Neuronal stem cell (in vitro differentiated cells): ENCODE measurements at regions not wholly inside any gene's neighbourhood (a gene's known extent, or its start where the extent isn't known, plus 50 kb on each side); places are given as distances from the start of the nearest gene placed in this dataset.

Experiments
- DNase-seq: peaks from one replicate; pipeline ENCODE4 v3.0.0-alpha.2; 2013; ENCODE audit warnings: low spot score
- H2AFZ ChIP-seq: one replicate; pipeline ENCODE4 v1.6.1; 2013; ENCODE audit warnings: mild to moderate bottlenecking, low read length, inconsistent platforms
- H2AK5ac ChIP-seq: 2 replicates; pipeline ENCODE4 v1.6.1; 2013; ENCODE audit warnings: low read depth, mild to moderate bottlenecking, inconsistent platforms, low read length, moderate library complexity, mixed read lengths
- H2BK120ac ChIP-seq: 2 replicates; pipeline ENCODE4 v1.6.1; 2013; ENCODE audit warnings: low read depth, mild to moderate bottlenecking, inconsistent platforms, low read length, moderate library complexity, mixed read lengths
- H2BK12ac ChIP-seq: one replicate; pipeline ENCODE4 v1.6.1; 2013; ENCODE audit warnings: low read length, inconsistent platforms
- H2BK15ac ChIP-seq: 2 replicates; pipeline ENCODE4 v1.6.1; 2013; ENCODE audit warnings: mild to moderate bottlenecking, low read length, inconsistent platforms, mixed read lengths
- H2BK5ac ChIP-seq: one replicate; pipeline ENCODE4 v1.6.1; 2013; ENCODE audit warnings: inconsistent platforms, mild to moderate bottlenecking, low read length, moderate library complexity
- H3K14ac ChIP-seq: one replicate; pipeline ENCODE4 v1.6.1; 2013; ENCODE audit warnings: low read length, inconsistent platforms
- H3K18ac ChIP-seq: 2 replicates; pipeline ENCODE4 v1.6.1; 2013; ENCODE audit warnings: low read length, inconsistent platforms
- H3K23ac ChIP-seq: 2 replicates; pipeline ENCODE4 v1.6.1; 2013; ENCODE audit warnings: low read depth, mild to moderate bottlenecking, mixed read lengths, low read length, inconsistent platforms; ENCODE audit not compliant: poor library complexity
- H3K27ac ChIP-seq: replicated peaks from 3 replicates; pipeline ENCODE4 v1.5.1; 2013; ENCODE audit warnings: low read length, inconsistent platforms
- H3K27me3 ChIP-seq, 3 experiments: 2 replicates each; pipeline ENCODE4 v1.6.1; 2013; ENCODE audit warnings: low read length in 3 of 3, mild to moderate bottlenecking in 2 of 3, inconsistent platforms in 1 of 3, low read depth in 1 of 3, mixed read lengths in 1 of 3, moderate library complexity in 1 of 3; ENCODE audit not compliant: control insufficient read depth in 3 of 3, insufficient read depth in 3 of 3
- H3K36me3 ChIP-seq, 2 donors: replicated peaks in 1 of 2; 2 replicates each; pipeline ENCODE4 v1.6.1; 2013; ENCODE audit warnings: low read length in 2 of 2; ENCODE audit not compliant: control insufficient read depth in 2 of 2, insufficient read depth in 2 of 2
- H3K4ac ChIP-seq: 2 replicates; pipeline ENCODE4 v1.6.1; 2013; ENCODE audit warnings: inconsistent platforms, mild to moderate bottlenecking, low read length, moderate library complexity
- H3K4me1 ChIP-seq, 2 donors: 1 replicate in 1 of 2; 2 replicates in 1 of 2; pipeline ENCODE4 v1.6.1; 2013; ENCODE audit warnings: low read length in 2 of 2, low read depth in 1 of 2; ENCODE audit not compliant: control insufficient read depth in 2 of 2, insufficient read depth in 1 of 2
- H3K4me2 ChIP-seq: one replicate; pipeline ENCODE4 v1.6.1; 2013; ENCODE audit warnings: mild to moderate bottlenecking, low read length, inconsistent platforms; ENCODE audit not compliant: insufficient read depth, poor library complexity, severe bottlenecking
- H3K4me3 ChIP-seq, 2 donors: 2 replicates each; pipeline ENCODE4 v1.5.1; 2013; ENCODE audit warnings: low read length in 2 of 2, mild to moderate bottlenecking in 2 of 2, inconsistent platforms in 1 of 2, moderate library complexity in 1 of 2
- H3K79me1 ChIP-seq: one replicate; pipeline ENCODE4 v1.6.1; 2013; ENCODE audit warnings: low read depth, mild to moderate bottlenecking, inconsistent platforms, low read length, moderate library complexity
- H3K9ac ChIP-seq: one replicate; pipeline ENCODE4 v1.6.1; 2013; ENCODE audit warnings: mild to moderate bottlenecking, low read depth, low read length, inconsistent platforms; ENCODE audit not compliant: poor library complexity
- H3K9me3 ChIP-seq, 2 donors: replicated peaks in 1 of 2; 2 replicates each; pipeline versions ENCODE3 to v1.6.1; 2013; ENCODE audit warnings: low read length in 2 of 2, mild to moderate bottlenecking in 2 of 2, inconsistent platforms in 1 of 2, low read depth in 1 of 2, mixed read lengths in 1 of 2, moderate library complexity in 1 of 2; ENCODE audit not compliant: control insufficient read depth in 2 of 2, insufficient read depth in 1 of 2
- H4K8ac ChIP-seq: one replicate; pipeline ENCODE4 v1.6.1; 2013; ENCODE audit warnings: low read depth, mild to moderate bottlenecking, inconsistent platforms, low read length, moderate library complexity
- H4K91ac ChIP-seq: one replicate; pipeline ENCODE4 v1.6.1; 2013; ENCODE audit warnings: low read length, low read depth, mild to moderate bottlenecking, inconsistent platforms; ENCODE audit not compliant: poor library complexity
- WGBS, 2 donors: extraction: QIAGEN DNeasy Blood & Tissue Kit; methylation state at CpG; one replicate each; pipeline ENCODE4 v1.1.7; 2013; ENCODE audit warnings: missing lambda C conversion rate in 2 of 2, mixed read lengths in 1 of 2; ENCODE audit not compliant: insufficient read length in 2 of 2, insufficient replicate concordance in 1 of 2; ENCODE audit errors: extremely low coverage in 2 of 2; 5-methylcytosine and 5-hydroxymethylcytosine counted together

GRCh38 chr14:53228966-53229365 lies 75.8 kb upstream of the DDHD1 start:
- Histone ChIP-seq H2BK15ac (no peak overlapping the region), H3K4me1 (no peaks in the 10 kb centered on the region), H3K4me3 (no peak overlapping the region), H3K27ac (no peak overlapping the region), H3K14ac (no peak overlapping the region), H3K36me3 (no peaks in the 10 kb centered on the region), H3K27me3 (no peaks in the 10 kb centered on the region), H3K79me1 (no peaks in the 10 kb centered on the region), H2BK120ac (no peak overlapping the region), H4K91ac (no peak overlapping the region), H3K4ac (no peak overlapping the region), H3K9ac (no peak overlapping the region), H4K8ac (no peak overlapping the region), H2AK5ac (no peak overlapping the region), H3K4me2 (no peak overlapping the region), H3K23ac (no peak overlapping the region), H2BK5ac (no peak overlapping the region), H2AFZ (no peak overlapping the region), H3K9me3 (peaks cover 2 to 6% of the 10 kb centered on the region in 2 donors), H3K18ac (no peak overlapping the region), H2BK12ac (no peak overlapping the region)
- no CpG with 5 or more reads among the region's 4 CpGs for WGBS, 2 donors
- DNase-seq: no peak

GRCh38 chr14:53227154-53227718 lies 74.1 kb upstream of the DDHD1 start:
- H3K27ac ChIP-seq: no peak overlapping the region
- no peak overlapping the region for H4K91ac ChIP-seq
- H3K27me3 ChIP-seq: no peaks in the 10 kb centered on the region
- no peak overlapping the region for H2BK120ac ChIP-seq
- H3K36me3 ChIP-seq: no peaks in the 10 kb centered on the region
- H2BK15ac ChIP-seq: no peak overlapping the region
- no peak overlapping the region for H2BK5ac ChIP-seq
- H3K9me3 ChIP-seq: peaks cover 2 to 6% of the 10 kb centered on the region in 2 donors
- H2BK12ac ChIP-seq: no peak overlapping the region
- H3K4me1 ChIP-seq: no peaks in the 10 kb centered on the region
- no peak for DNase-seq
- H3K4me2 ChIP-seq: no peak overlapping the region
- H2AFZ ChIP-seq: no peak overlapping the region
- no peak overlapping the region for H3K4me3 ChIP-seq
- no peaks in the 10 kb centered on the region for H3K79me1 ChIP-seq
- H3K23ac ChIP-seq: no peak overlapping the region
- no peak overlapping the region for H3K4ac ChIP-seq
- H2AK5ac ChIP-seq: no peak overlapping the region
- no peak overlapping the region for H4K8ac ChIP-seq
- H3K18ac ChIP-seq: peak overlapping the region; percentile 16
- H3K9ac ChIP-seq: no peak overlapping the region
- no peak overlapping the region for H3K14ac ChIP-seq
- no CpG with 5 or more reads among the region's 4 CpGs for WGBS, 2 donors

GRCh38 chr14:53226553-53226952 lies 73.4 kb upstream of the DDHD1 start:
- H3K4ac ChIP-seq: no peak overlapping the region
- no peak overlapping the region for H3K4me2 ChIP-seq
- no peak overlapping the region for H2AFZ ChIP-seq
- H3K9ac ChIP-seq: no peak overlapping the region
- H3K14ac ChIP-seq: no peak overlapping the region
- DNase-seq: no peak
- no peak overlapping the region for H2AK5ac ChIP-seq
- no peak overlapping the region for H2BK120ac ChIP-seq
- H3K4me3 ChIP-seq: no peak overlapping the region
- no peak overlapping the region for H3K18ac ChIP-seq
- WGBS, 2 donors: no CpG with 5 or more reads among the region's 5 CpGs
- H3K4me1 ChIP-seq: no peaks in the 10 kb centered on the region
- H4K91ac ChIP-seq: no peak overlapping the region
- no peak overlapping the region for H3K27ac ChIP-seq
- no peak overlapping the region for H2BK12ac ChIP-seq
- no peaks in the 10 kb centered on the region for H3K36me3 ChIP-seq
- no peak overlapping the region for H4K8ac ChIP-seq
- no peak overlapping the region for H2BK15ac ChIP-seq
- no peak overlapping the region for H3K23ac ChIP-seq
- H3K9me3 ChIP-seq: peaks cover 0 to 6% of the 10 kb centered on the region in 2 donors
- H2BK5ac ChIP-seq: no peak overlapping the region
- no peaks in the 10 kb centered on the region for H3K79me1 ChIP-seq
- no peaks in the 10 kb centered on the region for H3K27me3 ChIP-seq

GRCh38 chr14:53220914-53221313 lies 67.8 kb upstream of the DDHD1 start:
- Histone ChIP-seq H3K27me3 (no peaks in the 10 kb centered on the region), H3K18ac (no peak overlapping the region), H3K14ac (no peak overlapping the region), H2AFZ (no peak overlapping the region), H4K8ac (no peak overlapping the region), H2BK120ac (no peak overlapping the region), H2AK5ac (no peak overlapping the region), H3K9ac (no peak overlapping the region), H3K79me1 (no peaks in the 10 kb centered on the region), H3K4me2 (no peak overlapping the region), H3K4me1 (peaks cover 0 to 3% of the 10 kb centered on the region in 2 donors), H3K36me3 (no peaks in the 10 kb centered on the region), H3K23ac (no peak overlapping the region), H4K91ac (no peak overlapping the region), H3K27ac (no peak overlapping the region), H3K4ac (no peak overlapping the region), H2BK5ac (no peak overlapping the region), H3K4me3 (no peak overlapping the region), H2BK15ac (no peak overlapping the region), H2BK12ac (no peak overlapping the region), H3K9me3 (peaks cover 0 to 2% of the 10 kb centered on the region in 2 donors)
- DNase-seq: no peak
- WGBS, 2 donors: no CpG with 5 or more reads among the region's 3 CpGs
